Progenitor cell of endocrine pancreas (in vitro differentiated cells): ENCODE measurements at regions not wholly inside any gene's neighbourhood (a gene's known extent, or its start where the extent isn't known, plus 50 kb on each side); places are given as distances from the start of the nearest gene placed in this dataset.

Source experiments
- DNase-seq: peaks from one replicate; pipeline ENCODE4 v3.0.0; 2021; ENCODE audit warnings: low spot score; ENCODE audit not compliant: unreplicated experiment
- H3K27ac Mint-ChIP-seq: 2 replicates; pipeline ENCODE4 v1.8.0; 2021; ENCODE audit warnings: mild to moderate bottlenecking, moderate library complexity, mixed read lengths
- H3K27me3 Mint-ChIP-seq: 2 replicates; pipeline ENCODE4 v1.8.0; 2021; ENCODE audit warnings: mixed read lengths
- H3K36me3 Mint-ChIP-seq: 2 replicates; pipeline ENCODE4 v1.8.0; 2022; ENCODE audit warnings: mixed read lengths; ENCODE audit not compliant: insufficient read depth
- H3K4me1 Mint-ChIP-seq: 2 replicates; pipeline ENCODE4 v1.8.0; 2021; ENCODE audit warnings: low read depth, mixed read lengths
- H3K4me3 Mint-ChIP-seq: 2 replicates; pipeline ENCODE4 v1.8.0; 2021; ENCODE audit warnings: low read depth, mild to moderate bottlenecking, moderate library complexity, mixed read lengths
- H3K9me3 Mint-ChIP-seq: 2 replicates; pipeline ENCODE4 v1.8.0; 2021; ENCODE audit warnings: low read depth, mixed read lengths
- CTCF ChIP-seq: fragments of 200-600 bp; sonication (generic); IDR thresholded peaks from one replicate; pipeline ENCODE4 v1.5.0; 2021; ENCODE audit warnings: antibody characterized with exemption, mild to moderate bottlenecking; ENCODE audit not compliant: unreplicated experiment

GRCh38 chr9:107110153-107110552 lies 172.9 kb upstream of the RAD23B start:
- Mint-ChIP-seq H3K27me3 (peaks cover 35% of the 10 kb centered on the region), H3K4me3 (no peak overlapping the region), H3K4me1 (no peaks in the 10 kb centered on the region), H3K27ac (no peak overlapping the region), H3K9me3 (no peaks in the 10 kb centered on the region), H3K36me3 (no peaks in the 10 kb centered on the region)
- no peak for DNase-seq
- no peak for TF ChIP-seq CTCF

- Mint-ChIP-seq H3K9me3 (no peaks in the 10 kb centered on the region), H3K27ac (no peak overlapping the region), H3K4me3 (no peak overlapping the region), H3K27me3 (peaks cover 30% of the 10 kb centered on the region), H3K36me3 (no peaks in the 10 kb centered on the region), H3K4me1 (no peaks in the 10 kb centered on the region)
- DNase-seq = no peak
- TF ChIP-seq CTCF = no peak
These were observed 170.3 kb upstream of the RAD23B start for GRCh38 chr9:107112707-107113243.

- H3K27me3 Mint-ChIP-seq = peaks cover 6% of the 10 kb centered on the region
- H3K4me3 Mint-ChIP-seq = no peak overlapping the region
- H3K36me3 Mint-ChIP-seq = no peaks in the 10 kb centered on the region
- no peaks in the 10 kb centered on the region for H3K9me3 Mint-ChIP-seq
- no peak for DNase-seq
- peaks cover 21% of the 10 kb centered on the region for H3K4me1 Mint-ChIP-seq
- H3K27ac Mint-ChIP-seq = no peak overlapping the region
- no peak for TF ChIP-seq CTCF
These were observed 164.0 kb upstream of the RAD23B start for GRCh38 chr9:107118863-107119624.

- Mint-ChIP-seq H3K4me1 (peaks cover 21% of the 10 kb centered on the region), H3K27ac (no peak overlapping the region), H3K4me3 (no peak overlapping the region), H3K27me3 (peaks cover 4% of the 10 kb centered on the region), H3K36me3 (no peaks in the 10 kb centered on the region), H3K9me3 (no peaks in the 10 kb centered on the region)
- no peak for DNase-seq
- no peak for TF ChIP-seq CTCF
These were observed 163.3 kb upstream of the RAD23B start for GRCh38 chr9:107119735-107120134.

GRCh38 chr9:107123389-107123788 lies 159.7 kb upstream of the RAD23B start:
- H3K27ac Mint-ChIP-seq = no peak overlapping the region
- peaks cover 22% of the 10 kb centered on the region for H3K4me1 Mint-ChIP-seq
- H3K9me3 Mint-ChIP-seq = no peaks in the 10 kb centered on the region
- peaks cover 5% of the 10 kb centered on the region for H3K27me3 Mint-ChIP-seq
- DNase-seq = no peak
- no peaks in the 10 kb centered on the region for H3K36me3 Mint-ChIP-seq
- no peak overlapping the region for H3K4me3 Mint-ChIP-seq
- no peak for TF ChIP-seq CTCF
